ENCODE measurements at regions not wholly inside any gene's neighbourhood (a gene's known extent, or its start where the extent isn't known, plus 50 kb on each side); places are given as distances from the start of the nearest gene placed in this dataset.

GRCh38 chr4:138521809-138522208, 279.7 kb upstream of the SLC7A11 start:
- H3K9me1 ChIP-seq (replicated peaks; ENCODE audit: control insufficient read depth, extremely low read depth, insufficient read depth, low read length) = no peaks in the 10 kb centered on the region
- no peaks in the 10 kb centered on the region for H3K4me1 ChIP-seq (ENCODE audit: control insufficient read depth, extremely low read depth, insufficient read depth, low read length)
- no peaks in the 10 kb centered on the region for H4K20me1 ChIP-seq (replicated peaks; ENCODE audit: control insufficient read depth, extremely low read depth, insufficient read depth, low read length)
- no peak overlapping the region for H3K9ac ChIP-seq (replicated peaks; ENCODE audit: extremely low read depth, insufficient read depth, low read length)
- ChIA-PET POLR2A (interaction anchor here (1.3 kb wide), 1 partner anchor 280 kb away, joined by 5 read pairs; the partner anchor contains the start of gene SLC7A11), CTCF (interaction anchor here (0.6 to 3.9 kb wide), 32 partner anchors 9 to 1398 kb away, joined by 3 to 38 read pairs (median 6); partner anchors contain the start of gene SLC7A11)
- dilution Hi-C loops (cut with MboI; ENCODE audit: extremely low pct_ligation_motif_present, low sequenced_read_pairs) (no loop called here), intact Hi-C loops (cut with micrococcal nuclease) (loop anchor here (1.0 to 5.0 kb wide), 7 partner anchors 280 to 702 kb away; partner anchors contain the start of gene SLC7A11)
- no TSS peak for BruUV-seq (replicated peaks)
- no peaks in the 10 kb centered on the region for H3K36me3 ChIP-seq (ENCODE audit: control insufficient read depth in 2 of 2, extremely low read depth in 1 of 2, insufficient read depth in 2 of 2, low read length in 2 of 2)
- H3K27me3 ChIP-seq (ENCODE audit: control insufficient read depth in 2 of 2, insufficient read depth in 2 of 2, low read length in 2 of 2) = no peaks in the 10 kb centered on the region
- H2AFZ ChIP-seq (ENCODE audit: low read depth, low read length) = no peak overlapping the region
- H3K79me2 ChIP-seq (ENCODE audit: control insufficient read depth, insufficient read depth, low read length) = no peaks in the 10 kb centered on the region
- H3K4me2 ChIP-seq (ENCODE audit: insufficient read depth, low read length) = no peak overlapping the region
- no peaks in the 10 kb centered on the region for H3K9me3 ChIP-seq (replicated peaks; ENCODE audit: control insufficient read depth, insufficient read depth, low read length)
- no peak for DNase-seq (ENCODE audit: low read depth, low spot score)
- no peak for FAIRE-seq
- no peak overlapping the region for H3K27ac ChIP-seq (ENCODE audit: insufficient read depth, low read depth, low read length)
- no peak for TF ChIP-seq EZH2 (IDR thresholded peaks at IDR 0.05; ENCODE audit: borderline replicate concordance, low read depth, low read length, severe bottlenecking)
- TF ChIP-seq FOS (IDR thresholded peaks at IDR 0.05; ENCODE audit: borderline replicate concordance, insufficient read depth, low read length) = no peak
- no peak for TF ChIP-seq CTCF (IDR thresholded peaks at IDR 0.05; ENCODE audit: extremely low read depth in 1 of 2, insufficient read depth in 1 of 2, low read depth in 1 of 2, low read length in 2 of 2)
- no peak for TF ChIP-seq JUN (IDR thresholded peaks at IDR 0.05; ENCODE audit: borderline replicate concordance, insufficient read depth, insufficient read length, low read depth)
- TF ChIP-seq MAX (IDR thresholded peaks at IDR 0.05; ENCODE audit: insufficient read depth, insufficient read length) = no peak
- no peak for TF ChIP-seq POLR2A (IDR thresholded peaks at IDR 0.05; ENCODE audit: low read depth, low read length)
- TF ChIP-seq MYC (IDR thresholded peaks at IDR 0.05; ENCODE audit: low read depth, low read length) = no peak
- TF ChIP-seq GATA2 (IDR thresholded peaks at IDR 0.05; ENCODE audit: insufficient read depth, insufficient read length, low read depth, low read length) = no peak
- TF ChIP-seq POLR2AphosphoS5 (IDR thresholded peaks at IDR 0.05; ENCODE audit: insufficient read depth, low read depth, low read length) = no peak
- no peak overlapping the region for H3K4me3 ChIP-seq (replicated peaks in 1 of 3; ENCODE audit: insufficient read depth in 1 of 3, low read depth in 1 of 3, low read length in 3 of 3)
